Activated naive CD4-positive, alpha-beta T cell treated with anti-CD3 and anti-CD28 coated beads, Interleukin-2, amount 10 ng/mL, durations not matched to agents 7 days and 5 days (primary cell): ENCODE measurements at regions not wholly inside any gene's neighbourhood (a gene's known extent, or its start where the extent isn't known, plus 50 kb on each side); places are given as distances from the start of the nearest gene placed in this dataset.
A peak's percentile ranks its signal among the peaks of the same experiment; 100 is the strongest.
"Not testable (repeated sequence)": the region's sequence is repeated elsewhere in the genome, so short reads cannot be mapped to it uniquely, and the experiment has no call there.

Source experiments
- CTCF ChIA-PET: fragments of 350-600 bp; sonication (Branson Sonifier 250); formaldehyde crosslinking; loops from one replicate; lab custom pipeline; 2021; ENCODE audit warnings: antibody characterized with exemption; lab: Charles Lee
- DNase-seq: peaks from one replicate; pipeline ENCODE4 v3.0.0-alpha.2; 2020
- H3K27ac Mint-ChIP-seq: one replicate; pipeline ENCODE4 v1.8.0; 2021; ENCODE audit warnings: mild to moderate bottlenecking, moderate library complexity, mixed read lengths
- H3K27me3 Mint-ChIP-seq: one replicate; pipeline ENCODE4 v1.8.0; 2021; ENCODE audit warnings: mild to moderate bottlenecking, mixed read lengths
- H3K36me3 Mint-ChIP-seq: one replicate; pipeline ENCODE4 v1.8.0; 2021; ENCODE audit warnings: mixed read lengths
- H3K4me1 Mint-ChIP-seq: one replicate; pipeline ENCODE4 v1.8.0; 2021; ENCODE audit warnings: mixed read lengths
- H3K4me3 Mint-ChIP-seq: one replicate; pipeline ENCODE4 v1.8.0; 2021; ENCODE audit warnings: mild to moderate bottlenecking, moderate library complexity, mixed read lengths
- H3K9me3 Mint-ChIP-seq: one replicate; pipeline ENCODE4 v1.8.0; 2021; ENCODE audit warnings: mixed read lengths

- H3K36me3 Mint-ChIP-seq, result no peaks in the 10 kb centered on the region
- no peaks in the 10 kb centered on the region for H3K4me1 Mint-ChIP-seq
- H3K27ac Mint-ChIP-seq, result no peak overlapping the region
- no peaks in the 10 kb centered on the region for H3K9me3 Mint-ChIP-seq
- H3K4me3 Mint-ChIP-seq, result no peak overlapping the region
- DNase-seq, result no peak
- CTCF ChIA-PET, result no interaction called here
- H3K27me3 Mint-ChIP-seq, result no peaks in the 10 kb centered on the region
These were observed 68.0 kb upstream of the ZNF157 start for GRCh38 chrX:47302396-47302795.

GRCh38 chrX:47306471-47307023 is 63.8 kb upstream of the ZNF157 start:
- H3K27me3 Mint-ChIP-seq, CTCF ChIA-PET, H3K4me3 Mint-ChIP-seq, DNase-seq, H3K4me1 Mint-ChIP-seq, H3K36me3 Mint-ChIP-seq, H3K9me3 Mint-ChIP-seq, H3K27ac Mint-ChIP-seq: not testable (repeated sequence)

- no peaks in the 10 kb centered on the region for H3K36me3 Mint-ChIP-seq
- no peak overlapping the region for H3K27ac Mint-ChIP-seq
- CTCF ChIA-PET, result interaction anchor here (0.8 to 2.1 kb wide), 3 partner anchors 72 to 116 kb away, joined by 3 to 12 read pairs (median 3); no protein-coding TSS in a partner anchor
- no peak overlapping the region for H3K4me3 Mint-ChIP-seq
- H3K27me3 Mint-ChIP-seq, result no peaks in the 10 kb centered on the region
- H3K9me3 Mint-ChIP-seq, result no peaks in the 10 kb centered on the region
- H3K4me1 Mint-ChIP-seq, result no peaks in the 10 kb centered on the region
- DNase-seq, result peak; percentile 51
These were observed 58.2 kb upstream of the ZNF157 start for GRCh38 chrX:47311932-47312774.

GRCh38 chrX:47313056-47313455 is 57.3 kb upstream of the ZNF157 start:
- Mint-ChIP-seq H3K4me3 (no peak overlapping the region), H3K4me1 (no peaks in the 10 kb centered on the region), H3K36me3 (no peaks in the 10 kb centered on the region), H3K27me3 (no peaks in the 10 kb centered on the region), H3K27ac (no peak overlapping the region), H3K9me3 (no peaks in the 10 kb centered on the region)
- DNase-seq, result no peak
- CTCF ChIA-PET, result interaction anchor here (1.1 to 2.1 kb wide), 3 partner anchors 18 to 117 kb away, joined by 3 to 12 read pairs (median 3); no protein-coding TSS in a partner anchor

- H3K4me1 Mint-ChIP-seq, result no peaks in the 10 kb centered on the region
- H3K27ac Mint-ChIP-seq, result no peak overlapping the region
- H3K27me3 Mint-ChIP-seq, result no peaks in the 10 kb centered on the region
- CTCF ChIA-PET, result interaction anchor here (0.9 kb wide), 1 partner anchor 66 kb away, joined by 3 read pairs; no protein-coding TSS in a partner anchor
- H3K36me3 Mint-ChIP-seq, result no peaks in the 10 kb centered on the region
- no peak for DNase-seq
- no peaks in the 10 kb centered on the region for H3K9me3 Mint-ChIP-seq
- no peak overlapping the region for H3K4me3 Mint-ChIP-seq
These were observed 53.9 kb upstream of the ZNF157 start for GRCh38 chrX:47316276-47317025.
